GM12891 (cell line): ENCODE measurements at regions not wholly inside any gene's neighbourhood (a gene's known extent, or its start where the extent isn't known, plus 50 kb on each side); places are given as distances from the start of the nearest gene placed in this dataset.

ENCODE experiments used
- POLR2A ChIP-seq: IDR thresholded peaks from 2 replicates; pipeline ENCODE4 v1.6.1; 2011; ENCODE audit warnings: low read depth, low read length, control low read depth
- POLR2AphosphoS5 ChIP-seq: IDR thresholded peaks from 2 replicates; pipeline ENCODE4 v1.6.1; 2011; ENCODE audit warnings: low read depth, low read length, control low read depth
- POU2F2 ChIP-seq: IDR thresholded peaks from 2 replicates; pipeline ENCODE4 v1.6.1; 2011; ENCODE audit warnings: low read depth, mild to moderate bottlenecking, control low read depth, low read length, moderate library complexity
- SPI1 ChIP-seq: IDR thresholded peaks from 2 replicates; pipeline ENCODE4 v1.6.1; 2011; ENCODE audit warnings: low read depth, low read length, control low read depth
- TAF1 ChIP-seq: IDR thresholded peaks from 2 replicates; pipeline ENCODE4 v1.6.1; 2011; ENCODE audit warnings: low read depth, low read length, control low read depth

GRCh38 chr4:57243076-57243475 is 132.9 kb upstream of the IGFBP7 start:
- TF ChIP-seq POLR2AphosphoS5 = no peak
- TF ChIP-seq POLR2A = no peak
- no peak for TF ChIP-seq POU2F2
- TF ChIP-seq TAF1 = no peak
- no peak for TF ChIP-seq SPI1
